Muscle layer of duodenum (tissue), 2 donors: ENCODE measurements at regions not wholly inside any gene's neighbourhood (a gene's known extent, or its start where the extent isn't known, plus 50 kb on each side); places are given as distances from the start of the nearest gene placed in this dataset.
"Not testable (repeated sequence)": the region's sequence is repeated elsewhere in the genome, so short reads cannot be mapped to it uniquely, and the experiment has no call there.

Experiments
- H3K27ac ChIP-seq: one replicate; pipeline ENCODE4 v1.7.0; 2013; ENCODE audit warnings: mild to moderate bottlenecking, low read length
- H3K27me3 ChIP-seq: one replicate; pipeline ENCODE4 v1.7.0; 2013; ENCODE audit warnings: low read depth, mild to moderate bottlenecking, control low read depth, low read length
- H3K36me3 ChIP-seq, 2 donors: one replicate each; pipeline ENCODE4 v1.7.0; 2013; ENCODE audit warnings: low read length in 2 of 2, control low read depth in 1 of 2, mild to moderate bottlenecking in 1 of 2; ENCODE audit not compliant: insufficient read depth in 2 of 2, control insufficient read depth in 1 of 2
- H3K4me1 ChIP-seq, 2 donors: one replicate each; pipeline ENCODE4 v1.7.0; 2013; ENCODE audit warnings: low read length in 2 of 2, mild to moderate bottlenecking in 2 of 2, control low read depth in 1 of 2, moderate library complexity in 1 of 2; ENCODE audit not compliant: insufficient read depth in 2 of 2, control insufficient read depth in 1 of 2
- H3K4me3 ChIP-seq, 2 donors: one replicate each; pipeline ENCODE4 v1.7.0; 2013; ENCODE audit warnings: low read length in 2 of 2, low read depth in 1 of 2, mild to moderate bottlenecking in 1 of 2
- H3K9me3 ChIP-seq, 2 donors: one replicate each; pipeline ENCODE4 v1.7.0; 2013; ENCODE audit warnings: low read length in 2 of 2, control low read depth in 1 of 2, mild to moderate bottlenecking in 1 of 2; ENCODE audit not compliant: control insufficient read depth in 1 of 2
- donor health status: healthy.

- Histone ChIP-seq H3K27me3 (no peaks in the 10 kb centered on the region), H3K4me3 (no peak overlapping the region), H3K9me3 (no peaks in the 10 kb centered on the region), H3K36me3 (no peaks in the 10 kb centered on the region), H3K4me1 (no peaks in the 10 kb centered on the region), H3K27ac (no peak overlapping the region)
These were observed 264.5 kb downstream of the CD83 start for GRCh38 chr6:14381829-14382677.

GRCh38 chr6:14382678-14383236, 265.2 kb downstream of the CD83 start:
- no peaks in the 10 kb centered on the region for H3K36me3 ChIP-seq
- H3K27ac ChIP-seq, result no peak overlapping the region
- no peak overlapping the region for H3K4me3 ChIP-seq
- H3K9me3 ChIP-seq, result no peaks in the 10 kb centered on the region
- H3K4me1 ChIP-seq, result no peaks in the 10 kb centered on the region
- no peaks in the 10 kb centered on the region for H3K27me3 ChIP-seq

- H3K36me3 ChIP-seq, result no peaks in the 10 kb centered on the region
- H3K4me3 ChIP-seq, result no peak overlapping the region
- H3K4me1 ChIP-seq, result no peaks in the 10 kb centered on the region
- H3K27ac ChIP-seq, result no peak overlapping the region
- no peaks in the 10 kb centered on the region for H3K27me3 ChIP-seq
- H3K9me3 ChIP-seq, result no peaks in the 10 kb centered on the region
These were observed 266.0 kb downstream of the CD83 start for GRCh38 chr6:14383393-14384174.

GRCh38 chr6:14384175-14384949, 266.8 kb downstream of the CD83 start:
- Histone ChIP-seq H3K4me1 (no peaks in the 10 kb centered on the region), H3K4me3 (no peak overlapping the region), H3K27me3 (no peaks in the 10 kb centered on the region), H3K9me3 (no peaks in the 10 kb centered on the region), H3K27ac (no peak overlapping the region), H3K36me3 (no peaks in the 10 kb centered on the region)

- Histone ChIP-seq H3K9me3 (no peaks in the 10 kb centered on the region), H3K4me3 (no peak overlapping the region), H3K36me3 (no peaks in the 10 kb centered on the region), H3K27ac (no peak overlapping the region), H3K4me1 (no peaks in the 10 kb centered on the region), H3K27me3 (no peaks in the 10 kb centered on the region)
These were observed 268.7 kb downstream of the CD83 start for GRCh38 chr6:14386263-14386662.

GRCh38 chr6:14386668-14387067, 269.1 kb downstream of the CD83 start:
- H3K27ac ChIP-seq, result no peak overlapping the region
- no peaks in the 10 kb centered on the region for H3K4me1 ChIP-seq
- H3K4me3 ChIP-seq, result no peak overlapping the region
- no peaks in the 10 kb centered on the region for H3K9me3 ChIP-seq
- no peaks in the 10 kb centered on the region for H3K36me3 ChIP-seq
- H3K27me3 ChIP-seq, result no peaks in the 10 kb centered on the region

- no peaks in the 10 kb centered on the region for H3K9me3 ChIP-seq
- no peak overlapping the region for H3K4me3 ChIP-seq
- no peaks in the 10 kb centered on the region for H3K36me3 ChIP-seq
- no peaks in the 10 kb centered on the region for H3K27me3 ChIP-seq
- H3K4me1 ChIP-seq, result no peaks in the 10 kb centered on the region
- no peak overlapping the region for H3K27ac ChIP-seq
These were observed 270.8 kb downstream of the CD83 start for GRCh38 chr6:14388371-14388770.

GRCh38 chr6:14389776-14390175, 272.2 kb downstream of the CD83 start:
- not testable (repeated sequence) for H3K4me3 ChIP-seq, H3K9me3 ChIP-seq, H3K4me1 ChIP-seq, H3K36me3 ChIP-seq, H3K27me3 ChIP-seq, H3K27ac ChIP-seq

- Histone ChIP-seq H3K27me3 (no peaks in the 10 kb centered on the region), H3K4me1 (no peaks in the 10 kb centered on the region), H3K9me3 (no peaks in the 10 kb centered on the region), H3K4me3 (no peak overlapping the region), H3K36me3 (no peaks in the 10 kb centered on the region), H3K27ac (no peak overlapping the region)
These were observed 273.2 kb downstream of the CD83 start for GRCh38 chr6:14390805-14391204.

GRCh38 chr6:14393910-14394309, 276.3 kb downstream of the CD83 start:
- Histone ChIP-seq H3K9me3 (no peaks in the 10 kb centered on the region), H3K36me3 (no peaks in the 10 kb centered on the region), H3K27me3 (no peaks in the 10 kb centered on the region), H3K27ac (no peak overlapping the region), H3K4me1 (no peaks in the 10 kb centered on the region), H3K4me3 (no peak overlapping the region)

- no peaks in the 10 kb centered on the region for H3K4me1 ChIP-seq
- no peaks in the 10 kb centered on the region for H3K36me3 ChIP-seq
- H3K27ac ChIP-seq, result no peak overlapping the region
- H3K27me3 ChIP-seq, result no peaks in the 10 kb centered on the region
- no peak overlapping the region for H3K4me3 ChIP-seq
- no peaks in the 10 kb centered on the region for H3K9me3 ChIP-seq
These were observed 278.8 kb downstream of the CD83 start for GRCh38 chr6:14396392-14396791.
